DOHH2 (cell line): ENCODE measurements at regions not wholly inside any gene's neighbourhood (a gene's known extent, or its start where the extent isn't known, plus 50 kb on each side); places are given as distances from the start of the nearest gene placed in this dataset.

Source experiments
- H3F3A ChIP-seq: fragments of 200-600 bp; sonication (generic), shearing (Covaris generic); 2 replicates; pipeline ENCODE4 v1.6.0; 2016; ENCODE audit warnings: antibody characterized with exemption, mild to moderate bottlenecking; ENCODE audit not compliant: control insufficient read depth, insufficient read depth
- H3K27ac ChIP-seq: fragments of 200-600 bp; sonication (generic); 2 replicates; pipeline ENCODE4 v1.5.1; 2014; ENCODE audit warnings: low read depth, mild to moderate bottlenecking, low read length, moderate library complexity
- H3K27me3 ChIP-seq: fragments of 200-600 bp; sonication (generic); 2 replicates; pipeline ENCODE4 v1.6.1; 2014; ENCODE audit warnings: mild to moderate bottlenecking, low read length, mixed read lengths; ENCODE audit not compliant: control insufficient read depth
- H3K36me3 ChIP-seq: fragments of 200-600 bp; sonication (generic); 2 replicates; pipeline ENCODE4 v1.6.1; 2014; ENCODE audit warnings: mild to moderate bottlenecking, low read length, moderate library complexity, mixed read lengths; ENCODE audit not compliant: control insufficient read depth
- H3K4me1 ChIP-seq: fragments of 200-600 bp; sonication (generic); 2 replicates; pipeline ENCODE4 v1.6.1; 2014; ENCODE audit warnings: mild to moderate bottlenecking, low read length, mixed read lengths; ENCODE audit not compliant: control insufficient read depth
- H3K4me2 ChIP-seq: fragments of 200-600 bp; sonication (generic); 2 replicates; pipeline ENCODE4 v1.6.0; 2014; ENCODE audit warnings: mild to moderate bottlenecking, low read length, moderate library complexity
- H3K4me3 ChIP-seq: fragments of 200-600 bp; sonication (generic); 2 replicates; pipeline ENCODE4 v1.5.1; 2014; ENCODE audit warnings: mild to moderate bottlenecking, low read length, mixed read lengths
- H3K79me2 ChIP-seq: fragments of 200-600 bp; sonication (generic); 2 replicates; pipeline ENCODE4 v1.6.1; 2014; ENCODE audit warnings: mild to moderate bottlenecking, low read length, mixed read lengths; ENCODE audit not compliant: control insufficient read depth
- H3K9me2 ChIP-seq: fragments of 200-600 bp; sonication (generic); replicated peaks from 2 replicates; pipeline ENCODE4 v1.6.1; 2014; ENCODE audit warnings: mild to moderate bottlenecking, low read length, mixed read lengths; ENCODE audit not compliant: control insufficient read depth
- H3K9me3 ChIP-seq: fragments of 200-600 bp; sonication (generic); 2 replicates; pipeline ENCODE4 v1.6.1; 2014; ENCODE audit warnings: antibody characterized with exemption, low read length, mixed read lengths; ENCODE audit not compliant: control insufficient read depth, insufficient read depth
- H4K20me1 ChIP-seq: fragments of 200-600 bp; sonication (generic); 2 replicates; pipeline ENCODE4 v1.6.0; 2014; ENCODE audit warnings: low read depth, mild to moderate bottlenecking, antibody characterized with exemption, low read length, moderate library complexity; ENCODE audit not compliant: control insufficient read depth, insufficient read depth
- CTCF ChIP-seq: fragments of 200-600 bp; sonication (generic); IDR thresholded peaks from one replicate; pipeline ENCODE4 v1.5.1; 2014; ENCODE audit warnings: antibody characterized with exemption, mild to moderate bottlenecking, low read depth, low read length; ENCODE audit not compliant: poor library complexity, severe bottlenecking
- EZH2phosphoT487 ChIP-seq: fragments of 200-600 bp; sonication (generic); IDR thresholded peaks from 2 replicates; pipeline ENCODE4 v1.6.1; 2017; ENCODE audit warnings: borderline replicate concordance, mild to moderate bottlenecking, antibody characterized with exemption, low read length, moderate library complexity, mixed read lengths

DNA sequence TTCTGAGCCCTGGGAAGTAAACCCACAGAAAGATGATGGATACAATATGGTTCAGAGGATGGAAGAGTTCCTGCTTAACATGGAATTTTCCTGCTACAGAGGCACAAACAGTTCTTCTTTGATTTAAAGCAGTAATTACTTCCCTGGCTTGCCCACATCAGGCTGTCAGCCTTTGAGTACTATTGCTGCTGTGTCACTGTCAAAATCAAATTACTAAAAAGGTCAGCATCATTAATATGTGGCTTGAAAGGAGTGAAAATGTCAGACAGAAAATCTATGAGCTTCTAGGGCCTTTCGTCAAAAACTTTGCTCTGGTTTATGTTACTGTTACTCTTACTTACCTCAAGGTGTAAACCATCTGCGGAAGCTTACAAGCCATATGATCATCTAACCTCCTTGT is 98.6 kb upstream of the DPT start:
- H3K27me3 ChIP-seq, result no peaks in the 10 kb centered on the region

DNA sequence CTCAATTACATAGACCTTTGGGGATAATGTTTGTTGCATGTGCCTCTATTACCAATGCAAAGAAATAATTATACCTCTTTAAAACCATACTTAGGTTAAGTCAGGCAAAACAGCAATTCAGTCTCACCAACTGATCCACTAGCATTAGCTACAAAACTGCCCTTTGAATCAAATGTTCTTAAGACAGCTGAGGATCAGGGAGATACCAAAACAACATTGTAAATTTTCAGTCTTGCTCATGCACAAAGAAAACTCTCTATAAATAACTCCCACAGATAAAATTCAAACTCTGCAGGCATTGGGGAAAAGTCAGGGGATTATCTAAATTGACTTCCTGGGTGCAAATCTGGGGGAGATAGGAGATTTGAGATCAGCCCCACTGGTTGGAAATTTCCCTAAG is 100.9 kb upstream of the DPT start:
- Histone ChIP-seq H3K9me2 (no peaks in the 10 kb centered on the region), H4K20me1 (no peaks in the 10 kb centered on the region), H3K36me3 (no peaks in the 10 kb centered on the region), H3K27me3 (no peaks in the 10 kb centered on the region), H3F3A (no peaks in the 10 kb centered on the region), H3K4me1 (no peaks in the 10 kb centered on the region), H3K27ac (no peak overlapping the region), H3K4me3 (no peak overlapping the region), H3K9me3 (no peaks in the 10 kb centered on the region), H3K79me2 (no peaks in the 10 kb centered on the region), H3K4me2 (no peak overlapping the region)
- TF ChIP-seq EZH2phosphoT487, result no peak
- TF ChIP-seq CTCF, result no peak

More for the DNA sequence above, 98.6 kb upstream of the DPT start:
- Histone ChIP-seq H3K9me2 (no peaks in the 10 kb centered on the region), H3F3A (no peaks in the 10 kb centered on the region), H3K4me3 (no peak overlapping the region), H3K4me2 (no peak overlapping the region), H3K4me1 (no peaks in the 10 kb centered on the region), H4K20me1 (no peaks in the 10 kb centered on the region), H3K36me3 (no peaks in the 10 kb centered on the region), H3K27ac (no peak overlapping the region), H3K9me3 (no peaks in the 10 kb centered on the region), H3K79me2 (no peaks in the 10 kb centered on the region)
- TF ChIP-seq CTCF (no peak), EZH2phosphoT487 (no peak)

- H3K4me1 ChIP-seq, result no peaks in the 10 kb centered on the region
- no peaks in the 10 kb centered on the region for H3K27me3 ChIP-seq
- H3K27ac ChIP-seq, result no peak overlapping the region
- no peaks in the 10 kb centered on the region for H3F3A ChIP-seq
- H3K4me2 ChIP-seq, result no peak overlapping the region
- H4K20me1 ChIP-seq, result no peaks in the 10 kb centered on the region
- H3K79me2 ChIP-seq, result no peaks in the 10 kb centered on the region
- no peaks in the 10 kb centered on the region for H3K9me2 ChIP-seq
- no peak overlapping the region for H3K4me3 ChIP-seq
- no peak for TF ChIP-seq CTCF
- no peak for TF ChIP-seq EZH2phosphoT487
- no peaks in the 10 kb centered on the region for H3K9me3 ChIP-seq
- H3K36me3 ChIP-seq, result no peaks in the 10 kb centered on the region
These were observed 101.6 kb upstream of the DPT start for GRCh38 chr1:168830562-168830961.

DNA sequence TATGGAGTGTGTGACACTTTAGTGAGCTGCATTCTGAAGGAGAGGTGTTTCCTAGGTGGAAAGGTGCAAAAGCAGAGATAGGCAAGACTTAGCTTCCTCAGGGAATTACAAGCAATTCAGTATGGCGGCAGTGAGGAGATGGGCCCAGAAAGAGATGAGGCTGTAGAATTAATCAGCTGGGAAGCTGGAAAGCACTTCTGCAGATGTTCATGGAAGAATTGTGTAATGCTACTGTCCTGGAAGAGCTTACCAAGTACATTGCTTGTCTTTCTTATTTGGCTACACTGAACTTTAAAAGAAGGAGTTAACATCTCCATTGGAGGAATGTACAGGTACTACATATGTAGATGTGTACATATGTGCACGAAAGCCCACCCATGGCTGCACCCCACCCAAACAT is 103.7 kb upstream of the DPT start:
- Histone ChIP-seq H3K4me2 (no peak overlapping the region), H3K4me1 (no peaks in the 10 kb centered on the region), H4K20me1 (no peaks in the 10 kb centered on the region), H3K36me3 (no peaks in the 10 kb centered on the region), H3F3A (no peaks in the 10 kb centered on the region), H3K79me2 (no peaks in the 10 kb centered on the region), H3K9me3 (no peaks in the 10 kb centered on the region), H3K9me2 (no peaks in the 10 kb centered on the region), H3K27ac (no peak overlapping the region), H3K27me3 (no peaks in the 10 kb centered on the region), H3K4me3 (no peak overlapping the region)
- TF ChIP-seq EZH2phosphoT487 (no peak), CTCF (no peak)
